HEK293T (cell line): ENCODE measurements at regions not wholly inside any gene's neighbourhood (a gene's known extent, or its start where the extent isn't known, plus 50 kb on each side); places are given as distances from the start of the nearest gene placed in this dataset.

Experiments
- NFRKB ChIP-seq: fragments of 450-650 bp; IDR thresholded peaks from 2 replicates; pipeline ENCODE4 v1.6.1; 2016; ENCODE audit warnings: mild to moderate bottlenecking, moderate library complexity
- SP1 ChIP-seq: fragments of 450-650 bp; IDR thresholded peaks from 2 replicates; pipeline ENCODE4 v1.6.1; 2017

DNA sequence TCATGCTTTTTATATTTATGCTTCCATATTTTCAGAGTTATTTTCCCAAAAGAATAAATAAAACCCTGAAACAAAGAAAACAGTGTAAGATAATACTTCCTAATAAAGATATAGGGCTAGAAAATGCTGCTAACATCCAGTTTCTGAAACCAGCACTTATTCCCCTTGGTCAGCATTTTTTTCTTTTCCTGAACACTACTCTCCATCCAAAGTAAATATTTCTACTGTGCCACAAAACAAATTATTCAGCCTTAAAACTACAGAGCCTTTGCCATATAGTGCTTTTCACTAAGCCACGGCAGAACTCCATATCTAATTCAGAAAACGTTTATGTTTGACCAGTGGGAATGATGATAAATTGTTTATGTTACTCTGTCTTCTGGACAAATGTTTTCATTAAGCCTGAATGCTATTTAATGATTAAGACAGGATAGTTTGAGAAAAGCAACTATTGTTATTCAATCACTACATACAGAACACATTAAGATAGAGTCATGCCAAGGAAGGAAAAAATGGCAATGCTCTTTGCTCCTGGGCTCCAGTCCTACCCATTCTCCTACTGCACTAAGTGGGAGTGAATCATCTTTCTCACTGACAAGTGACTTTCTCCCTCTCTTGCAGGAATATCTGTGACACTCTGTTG, 723.9 kb downstream of the FAT4 start:
- TF ChIP-seq NFRKB (no peak), SP1 (no peak)
